ENCODE measurements at regions not wholly inside any gene's neighbourhood (a gene's known extent, or its start where the extent isn't known, plus 50 kb on each side); places are given as distances from the start of the nearest gene placed in this dataset.

GRCh38 chr12:88391556-88391955 lies 188.7 kb downstream of the KITLG start:
- peaks cover 12% of the 10 kb centered on the region for H3K4me1 Mint-ChIP-seq (ENCODE audit: low read depth, unreplicated experiment)
- H3K27ac Mint-ChIP-seq (ENCODE audit: unreplicated experiment), result no peak overlapping the region
- H3K36me3 Mint-ChIP-seq (ENCODE audit: low read depth, unreplicated experiment), result no peaks in the 10 kb centered on the region
- H3K4me3 Mint-ChIP-seq (ENCODE audit: unreplicated experiment), result peak overlapping the region; percentile 18
- TF ChIP-seq EZH2 (IDR thresholded peaks at IDR 0.05; ENCODE audit: insufficient read depth, low read length), result no peak
- TF ChIP-seq CTCF (IDR thresholded peaks at IDR 0.05; ENCODE audit: insufficient read depth, low read depth, low read length), result no peak
- Histone ChIP-seq H3K27ac (ENCODE audit: low read depth, low read length) (peak overlapping the region; percentile 35), H3K36me3 (ENCODE audit: insufficient read depth, low read length) (no peaks in the 10 kb centered on the region), H3K4me3 (ENCODE audit: insufficient read depth, low read depth, low read length) (no peak overlapping the region), H2AFZ (ENCODE audit: low read depth, low read length) (no peak overlapping the region), H3K4me1 (ENCODE audit: insufficient read depth, low read length) (peaks cover 15% of the 10 kb centered on the region), H4K20me1 (ENCODE audit: insufficient read depth, low read length) (no peaks in the 10 kb centered on the region), H3K27me3 (ENCODE audit: insufficient read depth, low read length) (no peaks in the 10 kb centered on the region), H3K9ac (ENCODE audit: low read length) (peak overlapping the region; percentile 24), H3K4me2 (ENCODE audit: low read length) (peak overlapping the region; percentile 50), H3K79me2 (ENCODE audit: insufficient read depth, low read length) (no peaks in the 10 kb centered on the region), H3K9me3 (ENCODE audit: insufficient read depth, low read depth, low read length) (no peaks in the 10 kb centered on the region)
- DNase-seq (ENCODE audit: low read depth), result peak; percentile 88
- no peaks in the 10 kb centered on the region for H3K27me3 Mint-ChIP-seq (ENCODE audit: low read depth, unreplicated experiment)
- no peaks in the 10 kb centered on the region for H3K9me3 Mint-ChIP-seq (ENCODE audit: unreplicated experiment)
- FAIRE-seq, result peak; percentile 55

GRCh38 chr12:88393017-88393767 lies 187.1 kb downstream of the KITLG start:
- DNase-seq (ENCODE audit: low read depth), result peak; percentile 10
- H3K79me2 ChIP-seq (ENCODE audit: insufficient read depth, low read length), result no peaks in the 10 kb centered on the region

More at GRCh38 chr12:88393017-88393767, 187.1 kb downstream of the KITLG start:
- H3K9ac ChIP-seq (ENCODE audit: low read length), result no peak overlapping the region
- FAIRE-seq, result no peak
- no peak for TF ChIP-seq EZH2 (IDR thresholded peaks at IDR 0.05; ENCODE audit: insufficient read depth, low read length)
- TF ChIP-seq CTCF (IDR thresholded peaks at IDR 0.05; ENCODE audit: insufficient read depth, low read depth, low read length), result no peak
- no peaks in the 10 kb centered on the region for H3K27me3 ChIP-seq (ENCODE audit: insufficient read depth, low read length)
- peaks cover 15% of the 10 kb centered on the region for H3K4me1 ChIP-seq (ENCODE audit: insufficient read depth, low read length)
- no peaks in the 10 kb centered on the region for H3K27me3 Mint-ChIP-seq (ENCODE audit: low read depth, unreplicated experiment)
- H3K36me3 ChIP-seq (ENCODE audit: insufficient read depth, low read length), result no peaks in the 10 kb centered on the region
- no peaks in the 10 kb centered on the region for H4K20me1 ChIP-seq (ENCODE audit: insufficient read depth, low read length)
- no peak overlapping the region for H3K27ac ChIP-seq (ENCODE audit: low read depth, low read length)
- H3K4me3 ChIP-seq (ENCODE audit: insufficient read depth, low read depth, low read length), result no peak overlapping the region
- peaks cover 12% of the 10 kb centered on the region for H3K4me1 Mint-ChIP-seq (ENCODE audit: low read depth, unreplicated experiment)
- no peaks in the 10 kb centered on the region for H3K9me3 Mint-ChIP-seq (ENCODE audit: unreplicated experiment)
- H3K4me3 Mint-ChIP-seq (ENCODE audit: unreplicated experiment), result no peak overlapping the region
- H3K36me3 Mint-ChIP-seq (ENCODE audit: low read depth, unreplicated experiment), result no peaks in the 10 kb centered on the region
- H3K27ac Mint-ChIP-seq (ENCODE audit: unreplicated experiment), result peak overlapping the region; percentile 38
- no peaks in the 10 kb centered on the region for H3K9me3 ChIP-seq (ENCODE audit: insufficient read depth, low read depth, low read length)
- no peak overlapping the region for H2AFZ ChIP-seq (ENCODE audit: low read depth, low read length)
- no peak overlapping the region for H3K4me2 ChIP-seq (ENCODE audit: low read length)

Measured in astrocyte (in vitro differentiated cells and primary cell).